Activated effector memory CD4-positive, alpha-beta T cell treated with Interleukin-2 at 50 U/mL for 16 hours (primary cell): ENCODE measurements at regions not wholly inside any gene's neighbourhood (a gene's known extent, or its start where the extent isn't known, plus 50 kb on each side); places are given as distances from the start of the nearest gene placed in this dataset.
"Not testable (repeated sequence)": the region's sequence is repeated elsewhere in the genome, so short reads cannot be mapped to it uniquely, and the experiment has no call there.

Source experiments
- DNase-seq: peaks from one replicate; pipeline ENCODE4 v3.0.0-alpha.2; 2020

DNA sequence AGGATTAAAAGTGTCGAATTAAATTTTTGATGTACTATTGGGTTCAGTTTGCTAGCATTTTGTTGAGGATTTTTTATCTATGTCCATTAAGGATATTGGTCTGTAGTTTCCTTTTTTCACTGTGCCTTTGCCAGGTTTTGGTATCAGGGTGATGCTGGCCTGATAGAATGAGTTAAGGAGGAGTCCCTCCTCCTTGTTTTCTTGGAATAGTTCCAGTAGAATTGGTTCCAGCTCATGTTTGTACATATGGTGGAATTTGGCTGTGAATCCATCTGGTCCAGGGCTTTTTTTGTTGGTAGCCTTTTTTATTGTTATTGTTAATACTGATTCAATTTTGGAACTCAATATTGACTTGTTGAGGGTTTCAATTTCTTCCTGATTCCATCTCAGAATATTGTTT lies 141.8 kb downstream of the SIM1 start:
- no peak for DNase-seq

DNA sequence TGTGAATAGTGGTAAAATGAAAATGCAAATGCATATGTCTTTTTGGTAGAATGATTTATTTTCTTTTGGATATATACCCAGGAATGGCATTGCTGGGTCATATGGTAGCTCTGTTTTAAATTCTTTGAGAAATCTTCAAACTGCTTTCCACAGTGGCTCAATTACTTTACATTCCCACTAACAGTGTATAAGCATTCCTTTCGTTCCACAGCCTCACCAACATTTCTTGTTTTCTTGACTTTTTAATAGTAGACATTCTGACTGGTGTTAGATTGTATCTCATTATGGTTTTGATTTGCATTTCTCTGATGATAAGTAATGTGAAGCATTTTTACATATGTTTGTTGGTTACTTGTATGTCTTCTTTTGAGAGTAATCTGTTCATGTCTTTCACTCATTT lies 144.0 kb downstream of the SIM1 start:
- DNase-seq: no peak

DNA sequence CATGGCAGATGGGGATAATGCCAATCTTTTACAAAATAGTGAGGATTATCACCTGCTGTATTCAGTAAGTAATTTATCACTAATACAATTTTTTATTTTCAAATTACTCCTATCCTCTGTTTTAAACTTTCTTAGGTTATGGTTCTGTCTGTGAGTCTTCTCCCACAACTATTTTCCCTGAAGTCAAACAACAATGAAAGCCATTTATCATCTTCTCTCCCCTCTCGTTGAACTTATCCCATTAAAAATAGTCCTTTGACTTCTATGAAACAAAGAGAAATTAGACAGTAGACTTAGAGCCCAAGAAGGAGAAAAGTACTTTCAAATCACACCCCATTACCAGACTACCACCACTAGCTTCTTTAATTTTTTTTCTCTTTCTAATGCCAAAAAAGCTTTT lies 147.7 kb downstream of the SIM1 start:
- no peak for DNase-seq

DNA sequence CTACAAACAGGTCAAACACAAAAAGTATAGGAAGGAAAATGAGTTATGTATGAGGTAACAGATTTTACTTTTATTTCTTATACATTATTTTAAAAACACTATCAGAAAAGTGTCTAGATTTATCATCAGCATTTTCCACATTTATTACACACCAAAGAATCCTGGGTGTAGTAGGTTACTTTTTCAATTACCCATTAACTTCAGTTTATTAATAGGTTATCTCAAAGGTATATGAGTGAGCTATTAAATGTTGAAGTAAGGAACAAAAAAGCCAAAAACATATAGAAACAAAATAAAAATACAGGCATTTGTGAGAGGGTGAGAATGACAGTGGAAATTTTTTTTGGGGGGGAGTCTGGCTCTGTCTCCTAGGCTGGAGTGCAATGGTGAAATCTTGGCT lies 150.5 kb downstream of the SIM1 start:
- DNase-seq: no peak

DNA sequence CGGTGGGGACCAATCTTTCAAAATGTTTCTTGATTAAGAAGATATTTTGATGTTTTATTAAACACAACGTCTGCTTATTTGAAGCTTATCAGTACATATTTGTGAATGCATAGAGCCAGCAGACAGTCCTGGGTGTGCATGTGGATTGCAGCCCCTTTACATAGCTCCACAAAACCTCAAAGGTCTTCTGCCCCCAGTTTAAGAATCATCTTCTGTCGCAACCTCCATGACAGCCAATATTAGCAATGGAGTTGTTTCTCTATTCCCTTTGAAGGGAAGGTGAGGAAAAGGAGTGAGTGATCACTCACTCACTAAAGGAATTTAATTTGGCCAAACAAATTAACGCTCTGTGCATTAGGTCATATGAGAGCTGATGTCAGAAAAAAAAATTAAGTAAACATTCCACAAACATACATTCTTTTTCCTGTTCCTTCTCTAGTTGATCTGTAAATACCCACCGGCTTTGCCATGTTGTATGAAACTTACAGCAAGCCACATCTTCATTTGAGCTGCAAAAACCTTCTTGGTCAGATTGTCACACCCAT lies 152.9 kb downstream of the SIM1 start:
- DNase-seq: no peak

DNA sequence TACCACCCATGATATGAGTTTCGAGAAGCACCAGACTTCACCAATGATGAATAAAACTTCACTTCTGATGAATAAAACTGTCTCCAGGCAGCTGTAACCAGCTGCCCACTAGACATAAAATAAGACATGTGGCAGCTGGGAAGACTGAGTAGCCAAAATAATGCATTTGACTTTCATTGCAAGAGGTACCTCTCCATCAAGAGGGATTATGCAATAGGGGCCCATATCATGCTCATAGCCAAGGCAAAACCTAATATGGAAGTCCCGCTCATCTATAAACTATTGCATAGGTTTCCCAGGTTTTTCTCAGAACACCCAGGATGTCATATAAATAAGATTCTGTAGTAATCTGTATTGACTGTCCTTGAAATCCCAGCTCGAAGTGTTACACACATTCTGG lies 155.5 kb downstream of the SIM1 start:
- DNase-seq: no peak

DNA sequence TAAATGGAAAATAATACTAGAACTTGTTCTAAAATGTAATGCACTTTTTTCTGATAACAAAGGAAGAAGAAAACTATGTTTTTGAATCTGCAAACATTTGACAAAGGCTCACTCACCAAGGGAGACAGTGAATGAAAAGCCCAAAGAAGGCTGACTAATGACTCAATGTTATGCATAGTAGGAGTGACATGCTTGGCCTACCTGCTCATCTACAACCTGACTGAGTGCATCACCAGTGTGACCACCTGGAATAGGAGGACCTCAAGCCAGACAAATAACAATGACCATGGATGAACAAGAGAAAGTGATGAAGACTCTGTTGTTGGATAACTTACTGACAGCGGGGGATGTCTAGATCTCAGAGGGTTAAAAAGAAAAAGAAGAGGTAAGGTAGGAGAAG lies 157.2 kb downstream of the SIM1 start:
- DNase-seq: no peak

DNA sequence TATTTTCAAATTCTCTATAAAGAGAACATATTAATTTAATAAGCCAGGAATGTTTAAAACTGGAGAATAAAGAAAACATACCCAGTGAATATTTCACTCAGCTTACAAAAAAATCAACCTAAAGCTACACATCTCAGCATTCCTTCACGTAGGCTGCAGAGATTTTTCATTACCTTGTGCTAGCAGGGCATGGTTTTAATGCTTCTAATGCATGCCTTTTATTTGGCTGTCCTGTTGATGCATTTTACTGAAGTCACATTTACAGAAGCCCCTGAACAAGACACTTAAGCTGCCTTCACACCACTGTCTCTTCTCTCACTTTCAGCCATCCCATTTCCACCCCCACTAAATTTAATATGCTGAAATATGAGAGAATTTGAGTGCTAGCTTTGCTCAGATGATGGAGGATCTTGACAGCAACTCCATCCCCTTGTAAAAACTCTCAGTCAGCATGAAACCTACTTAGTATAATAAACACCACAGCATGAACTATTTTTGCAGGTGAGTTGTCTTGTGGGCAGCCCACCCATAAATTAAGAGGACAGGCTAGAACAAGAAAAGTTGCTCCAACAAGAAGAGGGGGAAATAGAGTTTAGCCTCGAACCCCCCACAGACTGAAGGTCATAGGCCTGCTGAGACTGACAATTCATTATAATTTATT lies 159.4 kb downstream of the SIM1 start:
- DNase-seq: no peak

DNA sequence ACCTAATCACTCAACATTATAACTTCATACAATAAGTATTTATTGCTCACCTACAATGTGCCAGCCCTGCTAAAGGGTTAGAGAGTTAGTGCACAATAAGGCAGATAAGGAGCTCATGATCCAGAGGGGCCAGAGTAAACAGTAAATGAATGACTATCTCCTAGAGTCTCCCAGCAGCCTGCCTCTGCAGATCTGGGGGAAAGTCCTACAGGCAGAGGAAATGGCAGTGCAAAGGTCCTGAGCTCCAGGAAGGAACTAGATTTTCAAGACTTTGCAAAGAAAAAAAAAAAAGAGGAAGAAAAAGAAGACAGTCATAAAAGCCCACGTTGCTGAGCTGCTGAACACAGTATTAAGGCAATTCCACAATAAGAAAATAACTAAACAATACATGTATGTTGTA lies 160.1 kb downstream of the SIM1 start:
- DNase-seq: no peak

DNA sequence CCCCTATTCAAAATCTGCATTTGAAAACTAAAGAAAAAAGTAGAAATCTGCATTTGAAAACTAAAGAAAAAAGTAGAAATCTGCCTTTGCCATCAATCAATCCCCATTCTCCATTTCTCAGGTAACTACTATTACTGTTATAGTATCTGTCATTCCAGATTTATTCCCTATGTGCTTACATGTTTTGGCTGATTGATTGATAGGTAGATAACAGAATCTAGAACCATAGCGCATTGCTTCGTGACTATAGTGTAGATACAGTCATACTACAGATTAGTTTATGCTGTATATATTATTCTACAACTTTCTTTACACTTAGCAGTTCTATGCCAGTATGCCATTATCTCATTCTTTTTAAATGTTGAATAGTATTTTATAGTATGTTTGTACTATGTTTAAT lies 163.0 kb downstream of the SIM1 start:
- no peak for DNase-seq

DNA sequence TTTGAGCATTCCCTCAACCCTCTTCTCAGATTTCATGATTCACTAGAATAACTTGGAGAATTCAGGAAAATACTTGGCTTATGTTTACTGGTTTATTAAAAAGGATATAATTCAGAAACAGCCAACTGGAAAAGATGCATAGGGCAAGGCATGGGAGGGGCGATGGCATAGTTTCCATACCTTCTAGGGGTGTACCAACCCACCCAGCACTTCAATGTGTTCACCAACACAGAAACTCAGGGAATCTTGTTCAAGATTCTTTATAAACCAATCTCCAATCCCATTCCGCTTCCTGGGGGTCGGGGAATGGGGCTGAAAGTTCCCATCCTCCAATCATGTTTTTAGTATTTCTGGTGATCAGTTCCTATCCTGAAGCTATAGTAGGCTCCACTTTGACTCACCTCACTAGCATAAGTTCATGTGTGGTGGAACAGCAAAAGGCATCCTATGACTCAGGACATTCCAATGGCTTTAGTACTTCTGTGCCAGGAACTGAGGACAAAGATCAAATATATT lies 164.4 kb downstream of the SIM1 start:
- DNase-seq: no peak

DNA sequence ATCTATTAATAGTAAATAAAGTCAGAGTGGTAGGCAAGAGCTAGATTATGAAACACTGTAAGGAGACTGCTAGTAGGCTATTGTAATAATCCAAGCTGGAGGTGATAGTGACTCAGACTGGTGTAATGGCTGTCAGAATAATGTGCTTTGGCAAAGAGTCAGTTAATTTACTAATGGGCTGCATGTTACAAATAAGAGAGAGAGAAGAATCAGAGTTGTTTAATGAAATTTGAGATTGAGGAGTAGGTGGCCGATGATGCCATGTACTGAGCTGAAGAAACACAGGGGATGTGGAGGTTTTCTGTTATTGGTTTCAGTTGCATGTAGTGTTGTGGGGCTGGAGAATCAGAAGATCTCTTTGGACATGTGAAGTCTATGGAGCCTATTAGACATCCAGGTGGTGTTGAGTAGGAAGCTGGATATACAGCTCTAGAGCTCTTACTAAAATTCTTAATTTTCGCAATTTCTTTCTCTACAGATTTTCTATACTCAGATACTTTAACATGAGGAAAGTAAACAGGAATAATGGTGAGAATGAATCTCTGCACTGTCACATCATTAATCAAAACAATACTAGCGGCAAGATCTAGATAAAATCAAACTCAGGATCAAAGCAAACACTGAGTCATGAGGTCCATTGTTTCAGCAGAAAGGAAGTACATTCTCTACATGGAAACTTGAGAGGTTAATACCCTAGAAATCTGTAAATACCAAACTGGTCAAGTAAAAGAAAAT lies 167.7 kb downstream of the SIM1 start:
- DNase-seq: no peak

DNA sequence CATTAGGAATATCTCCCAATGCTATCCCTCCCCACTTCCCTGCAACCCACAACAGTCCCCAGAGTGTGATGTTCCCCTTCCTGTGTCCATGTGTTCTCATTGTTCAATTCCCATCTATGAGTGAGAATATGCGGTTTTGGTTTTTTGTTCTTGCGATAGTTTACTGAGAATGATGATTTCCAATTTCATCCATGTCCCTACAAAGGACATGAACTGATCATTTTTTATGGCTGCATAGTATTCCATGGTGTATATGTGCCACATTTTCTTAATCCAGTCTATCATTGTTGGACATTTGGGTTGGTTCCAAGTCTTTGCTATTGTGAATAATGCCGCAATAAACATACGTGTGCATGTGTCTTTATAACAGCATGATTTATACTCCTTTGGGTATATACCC lies 169.5 kb downstream of the SIM1 start:
- not testable (repeated sequence) for DNase-seq

DNA sequence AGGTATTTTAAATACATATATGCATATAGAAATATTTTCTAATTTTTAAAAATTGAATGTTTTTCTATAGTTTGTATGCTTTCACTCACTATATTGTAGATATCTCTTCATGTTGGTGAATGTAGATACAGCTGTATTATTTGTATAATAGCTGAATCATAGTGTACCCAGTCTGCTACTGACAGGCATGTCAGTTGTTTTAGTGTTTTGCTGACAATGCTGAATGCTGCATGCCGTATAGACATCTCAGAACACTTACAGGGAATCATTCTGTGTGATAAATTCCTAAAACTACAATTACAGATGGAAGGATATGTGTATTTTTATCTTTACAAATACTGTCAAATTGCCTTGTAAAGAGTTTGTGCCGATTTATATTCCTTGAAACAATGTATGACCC lies 175.4 kb downstream of the SIM1 start:
- DNase-seq: no peak

DNA sequence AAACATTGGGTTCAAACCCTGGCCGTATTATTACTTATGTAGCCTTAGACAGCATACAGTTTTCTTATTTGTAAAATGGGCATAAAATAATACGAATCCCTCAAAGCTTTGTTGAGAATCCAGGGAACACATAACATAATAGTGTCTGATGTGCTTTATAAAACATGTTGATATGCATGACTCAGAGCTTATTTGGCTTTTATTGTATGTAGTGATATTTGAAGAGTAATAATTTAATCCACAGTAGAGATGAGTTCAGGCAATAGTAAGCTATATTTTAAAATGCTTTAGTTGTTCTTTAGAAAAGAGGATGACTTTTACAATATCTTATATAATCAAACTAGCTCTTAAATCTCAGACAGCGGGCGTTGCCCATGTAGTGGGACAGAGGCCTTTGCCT lies 176.4 kb downstream of the SIM1 start:
- DNase-seq: no peak

DNA sequence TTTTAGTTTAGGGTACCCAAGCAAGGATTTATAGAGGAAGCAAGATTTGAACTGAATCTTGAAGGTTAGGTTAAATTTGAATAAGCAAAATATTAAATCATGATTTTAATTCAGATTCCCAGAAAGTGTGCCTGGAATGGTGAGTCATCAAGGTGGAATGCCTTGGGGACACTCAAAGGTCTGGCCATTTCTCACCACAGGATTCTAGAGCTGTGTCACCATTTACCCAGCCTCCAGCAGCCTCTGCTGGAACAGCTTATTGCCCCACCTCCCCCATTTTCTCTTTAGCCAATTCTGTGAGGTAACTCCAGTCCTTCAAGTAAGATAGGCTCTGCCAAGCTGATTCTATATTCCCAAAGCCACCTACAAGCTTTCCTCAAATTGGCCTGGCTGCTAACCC lies 181.4 kb downstream of the SIM1 start:
- DNase-seq: no peak

DNA sequence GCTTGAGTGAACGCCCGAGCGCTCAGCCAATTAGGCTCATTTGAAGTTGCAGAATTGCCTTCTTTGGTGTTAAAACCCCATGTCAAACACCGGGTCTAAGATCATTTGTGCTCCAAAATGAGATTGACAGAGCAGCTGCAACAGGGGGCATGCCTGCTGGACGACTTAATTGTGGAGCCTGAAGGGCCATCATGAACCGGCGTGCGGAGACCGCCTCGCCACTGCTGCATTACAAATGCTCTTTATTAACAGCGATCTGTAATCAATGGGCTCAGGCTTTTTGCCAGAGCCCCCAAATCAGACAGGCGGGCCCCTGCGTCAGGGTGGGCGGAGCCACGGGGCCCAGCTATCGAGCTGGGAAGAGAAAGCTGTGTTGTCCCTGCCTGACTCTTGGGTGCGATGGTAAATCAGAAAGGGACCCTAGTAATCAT lies 183.2 kb downstream of the SIM1 start:
- DNase-seq: no peak

DNA sequence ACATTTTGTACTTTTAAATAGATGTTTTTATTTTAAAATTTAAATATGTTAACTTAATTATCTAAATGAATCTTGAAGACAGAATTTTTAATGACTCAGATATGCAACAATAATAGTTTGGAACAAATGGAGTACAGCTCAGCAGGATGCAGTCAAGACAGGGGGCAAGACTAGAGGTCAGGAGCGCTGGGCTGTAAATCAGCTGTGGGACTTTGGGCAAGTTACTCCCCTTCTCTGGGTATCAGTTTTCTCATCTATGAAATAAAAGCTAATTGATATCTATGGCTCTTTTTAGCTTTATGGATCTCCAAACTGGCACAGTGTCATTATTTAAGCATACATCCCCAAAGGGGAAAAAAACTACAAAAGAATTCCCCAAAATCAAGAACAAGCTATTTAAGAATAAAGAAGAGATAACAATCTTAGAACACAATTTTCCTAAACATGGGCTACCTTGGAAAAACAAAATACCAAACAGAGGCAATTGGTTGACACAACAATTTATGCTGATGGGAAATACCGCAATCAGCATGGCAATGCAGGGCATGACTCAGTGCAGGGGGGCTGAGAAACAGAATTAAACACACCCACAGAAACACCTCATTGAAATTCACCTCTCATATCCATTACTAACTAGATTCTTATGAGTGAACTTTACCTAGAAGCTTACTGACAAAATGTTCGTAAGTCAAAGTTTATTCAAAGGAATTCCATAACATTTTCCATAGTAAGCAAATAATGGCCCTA lies 188.2 kb downstream of the SIM1 start:
- no peak for DNase-seq

DNA sequence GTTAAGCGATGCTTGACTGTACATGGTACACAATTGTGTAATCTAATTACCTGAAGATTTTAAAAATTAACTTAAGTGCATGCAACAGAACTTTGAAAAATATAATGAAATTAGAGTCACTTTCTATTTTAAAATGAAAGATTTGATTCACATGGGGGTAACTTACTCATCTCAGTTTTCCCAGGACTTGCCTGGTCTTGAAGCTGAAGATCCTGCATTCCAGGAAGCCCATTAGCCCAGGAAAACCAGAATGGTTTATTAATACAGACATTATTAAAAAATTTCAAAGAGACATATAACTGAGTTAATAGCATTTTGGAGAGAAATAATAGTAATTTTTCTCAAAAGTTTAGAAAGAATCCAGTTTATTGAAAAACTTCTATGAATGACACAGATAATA lies 190.6 kb downstream of the SIM1 start:
- DNase-seq: no peak

DNA sequence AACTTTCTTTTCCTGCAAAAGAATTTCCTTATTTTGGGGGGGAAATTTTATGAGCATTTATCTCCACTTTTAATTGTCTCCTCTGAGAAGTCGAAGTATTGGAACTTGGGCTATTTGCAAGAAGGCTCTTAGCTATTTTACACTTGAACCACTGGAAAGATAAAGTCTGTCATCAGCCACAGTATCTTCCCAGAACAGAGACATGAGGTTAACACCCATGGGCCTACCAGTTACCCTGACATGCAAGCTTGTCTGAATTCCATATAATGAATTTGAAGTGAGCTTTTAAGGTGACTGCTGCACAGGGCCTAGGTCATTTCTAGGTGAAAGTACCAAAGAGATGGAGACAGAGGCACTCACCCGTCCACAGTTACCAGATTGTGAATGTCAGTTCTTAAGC lies 193.1 kb downstream of the SIM1 start:
- DNase-seq: no peak

DNA sequence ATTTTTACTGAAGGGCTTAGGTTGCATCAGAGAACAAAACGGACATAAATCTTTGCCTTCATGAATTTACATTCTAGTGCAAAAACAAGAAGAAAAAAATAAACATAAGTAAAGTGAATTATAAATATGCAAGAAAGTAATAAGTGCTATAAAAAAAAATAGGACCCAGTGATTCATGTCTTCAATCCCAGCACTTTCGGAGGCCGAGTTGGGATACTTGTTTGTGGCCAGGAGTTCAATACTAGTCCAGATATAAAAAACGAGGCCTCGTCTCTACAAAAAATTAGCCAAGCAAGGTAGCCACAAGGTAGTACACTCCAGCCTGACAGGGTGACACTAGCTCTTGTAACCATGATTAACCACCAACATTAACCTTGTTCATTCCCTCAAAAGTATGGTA lies 193.5 kb downstream of the SIM1 start:
- no peak for DNase-seq

DNA sequence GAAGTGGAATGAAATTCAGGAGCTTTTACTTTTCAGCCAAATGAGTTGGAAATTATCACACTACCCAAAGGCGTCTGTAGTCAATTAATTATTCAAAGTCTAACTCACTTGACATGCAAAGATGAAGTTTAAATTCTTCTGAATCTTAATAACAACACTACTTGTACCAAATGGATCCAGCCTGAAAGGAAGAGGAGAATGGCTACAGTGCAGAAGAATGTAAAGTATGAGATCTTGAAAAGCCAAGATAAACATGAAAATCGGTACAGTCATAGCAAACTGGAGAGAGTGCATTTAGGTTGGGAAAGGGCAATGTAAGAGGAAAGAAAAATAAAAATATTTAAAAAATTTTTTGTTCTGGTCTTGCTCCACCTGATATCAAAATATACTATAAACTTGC lies 195.5 kb downstream of the SIM1 start:
- DNase-seq: no peak

DNA sequence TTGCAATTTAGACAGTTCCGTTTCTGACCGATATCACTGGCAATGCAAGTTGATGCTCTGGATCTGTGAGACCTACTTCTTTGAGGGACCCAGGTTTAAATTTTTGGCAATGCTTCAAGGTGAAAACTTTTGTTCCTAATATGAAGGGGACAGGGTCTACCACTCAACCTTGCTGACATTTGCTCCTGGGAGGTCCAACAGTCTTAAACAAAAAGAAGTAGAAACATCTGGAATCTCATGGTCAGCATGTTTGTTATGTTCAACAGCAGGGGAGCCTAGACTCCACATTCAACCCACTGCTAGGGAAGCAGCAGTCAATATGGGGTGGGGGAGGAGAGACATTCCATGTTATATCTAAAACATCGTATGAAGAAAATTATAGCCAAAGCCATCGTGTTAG lies 196.4 kb downstream of the SIM1 start:
- DNase-seq: no peak

DNA sequence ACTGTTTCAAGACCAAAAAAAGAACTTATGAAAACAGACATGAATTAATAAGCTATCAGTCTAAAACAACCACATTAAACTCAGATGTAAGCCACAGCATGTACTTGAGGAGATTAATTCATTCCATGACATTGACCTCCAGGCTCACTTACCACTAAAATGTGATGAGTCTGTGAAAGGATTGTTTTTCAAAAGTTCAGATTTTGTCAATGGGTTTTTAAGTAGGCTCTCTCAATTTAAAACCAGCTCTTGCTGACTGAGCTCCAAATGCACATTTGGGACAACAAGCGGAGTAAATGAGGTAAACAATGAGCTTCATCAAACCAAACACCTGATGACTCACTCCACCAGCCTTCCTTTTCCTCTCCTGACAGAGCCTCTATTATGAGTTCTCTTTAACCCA lies 197.0 kb downstream of the SIM1 start:
- no peak for DNase-seq
